GM18526 (cell line): ENCODE measurements at regions not wholly inside any gene's neighbourhood (a gene's known extent, or its start where the extent isn't known, plus 50 kb on each side); places are given as distances from the start of the nearest gene placed in this dataset.

ENCODE experiments used
- POLR2A ChIP-seq: IDR thresholded peaks from 3 replicates; pipeline ENCODE4 v1.6.1; 2011; ENCODE audit not compliant: insufficient read length; ENCODE audit errors: extremely low read depth

GRCh38 chr1:222163895-222164294 lies 384.0 kb downstream of the HHIPL2 start:
- TF ChIP-seq POLR2A, result no peak

GRCh38 chr1:222161676-222162075 lies 386.2 kb downstream of the HHIPL2 start:
- TF ChIP-seq POLR2A, result no peak

- TF ChIP-seq POLR2A, result no peak
Observed at GRCh38 chr1:222157612-222158011, 390.3 kb downstream of the HHIPL2 start.

- no peak for TF ChIP-seq POLR2A
Observed at GRCh38 chr1:222140206-222140605, 398.3 kb upstream of the DUSP10 start.

- no peak for TF ChIP-seq POLR2A
Observed at GRCh38 chr1:222138095-222138494, 396.2 kb upstream of the DUSP10 start.

GRCh38 chr1:222136869-222137268 lies 395.0 kb upstream of the DUSP10 start:
- TF ChIP-seq POLR2A, result no peak

- no peak for TF ChIP-seq POLR2A
Observed at GRCh38 chr1:222129041-222129440, 387.2 kb upstream of the DUSP10 start.

- TF ChIP-seq POLR2A, result no peak
Observed at GRCh38 chr1:222127526-222128152, 385.8 kb upstream of the DUSP10 start.

GRCh38 chr1:222127096-222127495 lies 385.2 kb upstream of the DUSP10 start:
- TF ChIP-seq POLR2A, result no peak

- TF ChIP-seq POLR2A, result no peak
Observed at GRCh38 chr1:222126052-222126451, 384.2 kb upstream of the DUSP10 start.

GRCh38 chr1:222124602-222125001 lies 382.7 kb upstream of the DUSP10 start:
- TF ChIP-seq POLR2A, result no peak

- no peak for TF ChIP-seq POLR2A
Observed at GRCh38 chr1:222123111-222123510, 381.2 kb upstream of the DUSP10 start.

GRCh38 chr1:222117809-222118208 lies 375.9 kb upstream of the DUSP10 start:
- TF ChIP-seq POLR2A, result no peak

- no peak for TF ChIP-seq POLR2A
Observed at GRCh38 chr1:222114536-222115156, 372.8 kb upstream of the DUSP10 start.

GRCh38 chr1:222109836-222110235 lies 367.9 kb upstream of the DUSP10 start:
- no peak for TF ChIP-seq POLR2A

- no peak for TF ChIP-seq POLR2A
Observed at GRCh38 chr1:222107975-222108374, 366.1 kb upstream of the DUSP10 start.

GRCh38 chr1:222107267-222107666 lies 365.4 kb upstream of the DUSP10 start:
- TF ChIP-seq POLR2A, result no peak
